HG02981 (cell line): ENCODE measurements at regions not wholly inside any gene's neighbourhood (a gene's known extent, or its start where the extent isn't known, plus 50 kb on each side); places are given as distances from the start of the nearest gene placed in this dataset.
A peak's percentile ranks its signal among the peaks of the same experiment; 100 is the strongest.

Experiments
- ATAC-seq: cut with Tn5 transposase; IDR thresholded peaks from one replicate; pipeline ENCODE4 v1.9.1; 2021; ENCODE audit warnings: mild to moderate bottlenecking, moderate library complexity; ENCODE audit not compliant: unreplicated experiment

DNA sequence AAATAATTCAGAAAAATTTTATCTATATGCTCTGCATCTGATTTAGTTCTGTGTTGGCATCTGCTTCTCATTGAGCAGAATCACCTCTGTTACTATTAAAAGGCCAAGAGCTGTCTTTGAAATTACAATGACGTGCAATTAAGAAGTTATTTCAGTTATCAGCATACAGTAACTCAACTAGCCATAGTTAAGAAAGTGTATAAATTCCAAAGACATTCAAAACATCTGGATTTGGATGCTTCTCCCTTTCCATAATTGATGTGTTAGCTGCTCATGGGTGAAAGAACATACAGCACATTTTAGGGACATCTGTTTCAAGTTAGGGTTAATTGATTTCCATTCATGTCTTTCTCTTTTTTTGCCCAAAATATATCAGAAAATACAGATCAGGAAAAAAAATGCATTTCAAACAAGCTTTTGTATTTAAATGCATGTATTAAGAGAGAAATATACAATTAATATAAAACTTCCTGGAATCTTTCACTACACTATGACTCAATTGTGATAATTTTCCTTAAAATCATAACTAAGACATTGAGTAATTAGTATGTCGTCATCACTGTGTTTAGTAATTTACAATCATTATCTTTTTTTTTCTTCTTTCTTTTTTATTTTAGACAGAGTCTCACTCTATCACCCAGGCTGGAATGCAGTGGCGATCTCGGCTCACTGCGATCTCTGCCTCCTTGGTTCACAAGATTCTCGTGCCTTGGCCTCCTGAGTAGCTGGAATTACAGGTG is 82.7 kb upstream of the MBNL1 start:
- ATAC-seq, result no peak

DNA sequence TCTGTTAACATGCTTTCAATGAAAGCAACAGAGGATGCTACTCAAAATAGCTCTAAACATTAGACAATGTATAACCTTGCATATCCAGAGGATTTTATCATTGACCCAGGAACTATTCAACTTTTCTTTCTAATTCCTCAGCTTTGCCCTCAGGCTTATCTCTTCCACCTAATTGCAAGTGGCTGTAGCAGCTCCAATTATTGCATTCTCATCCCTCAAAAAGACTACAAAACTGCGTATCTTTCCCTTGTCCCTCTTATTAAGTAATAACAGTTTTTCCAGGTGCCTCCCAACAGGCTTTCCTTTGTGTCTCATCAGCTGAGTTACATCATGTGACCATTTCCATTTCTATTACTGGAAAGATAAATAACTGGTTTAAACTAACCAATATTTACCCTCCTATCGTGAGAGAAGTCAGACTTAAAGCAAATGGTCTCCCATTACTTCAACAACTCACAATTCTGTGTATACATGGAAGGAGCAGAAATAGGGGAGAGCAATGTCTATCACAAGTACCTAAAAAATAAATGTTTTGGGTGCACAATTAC is 78.0 kb upstream of the MBNL1 start:
- ATAC-seq, result no peak

GRCh38 chr3:152192050-152192449 is 76.7 kb upstream of the MBNL1 start:
- ATAC-seq, result no peak

- ATAC-seq, result no peak
Observed at GRCh38 chr3:152192936-152193672, 75.6 kb upstream of the MBNL1 start.

DNA sequence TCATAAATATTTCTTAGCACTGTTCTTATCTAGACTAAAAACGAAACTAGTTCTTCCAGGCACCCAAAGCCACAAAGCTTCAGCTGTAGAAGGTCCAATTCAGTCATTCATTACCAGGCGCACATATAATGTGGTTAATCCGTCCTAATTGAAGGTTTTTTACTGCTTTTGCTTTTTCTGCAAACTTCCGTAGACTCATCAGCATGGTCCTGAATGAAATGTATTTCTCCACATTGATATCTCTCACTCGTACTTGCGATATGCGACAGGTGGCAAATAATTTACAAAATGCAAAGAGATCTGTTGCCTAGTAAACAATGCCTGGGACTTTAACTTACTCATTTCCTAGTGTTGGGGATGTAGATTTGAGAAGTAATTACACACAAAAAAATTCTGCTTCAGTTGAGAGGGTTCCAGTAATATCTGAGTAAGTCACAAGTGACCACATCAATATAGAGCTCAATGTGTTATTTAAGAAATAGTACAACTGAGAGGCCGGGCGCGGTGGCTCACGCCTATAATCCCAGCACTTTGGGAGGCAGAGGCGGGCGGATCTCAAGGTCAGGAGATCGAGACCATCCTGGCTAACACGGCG is 75.0 kb upstream of the MBNL1 start:
- ATAC-seq, result peak; percentile 61

GRCh38 chr3:152195206-152195605 is 73.5 kb upstream of the MBNL1 start:
- no peak for ATAC-seq

- ATAC-seq, result peak; percentile 53
Observed at GRCh38 chr3:152196782-152197181, 71.9 kb upstream of the MBNL1 start.

DNA sequence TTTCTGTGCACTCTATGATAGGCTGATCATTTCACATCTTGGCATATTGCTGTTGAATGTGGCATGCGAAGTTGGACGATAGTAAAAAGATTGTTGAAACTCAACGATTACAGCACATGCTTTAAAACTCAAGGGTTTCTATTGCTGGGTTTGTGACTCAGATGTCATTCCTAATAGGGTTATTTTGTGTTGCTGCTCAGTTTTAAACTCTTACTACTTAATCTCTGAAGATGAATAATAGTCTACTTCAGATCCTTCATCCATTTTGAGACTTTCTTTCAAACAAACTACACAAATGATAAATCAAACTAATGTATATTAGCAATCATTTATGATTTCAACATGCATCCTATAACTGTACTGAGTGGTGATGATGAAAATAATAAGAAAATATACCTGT is 71.3 kb upstream of the MBNL1 start:
- no peak for ATAC-seq

DNA sequence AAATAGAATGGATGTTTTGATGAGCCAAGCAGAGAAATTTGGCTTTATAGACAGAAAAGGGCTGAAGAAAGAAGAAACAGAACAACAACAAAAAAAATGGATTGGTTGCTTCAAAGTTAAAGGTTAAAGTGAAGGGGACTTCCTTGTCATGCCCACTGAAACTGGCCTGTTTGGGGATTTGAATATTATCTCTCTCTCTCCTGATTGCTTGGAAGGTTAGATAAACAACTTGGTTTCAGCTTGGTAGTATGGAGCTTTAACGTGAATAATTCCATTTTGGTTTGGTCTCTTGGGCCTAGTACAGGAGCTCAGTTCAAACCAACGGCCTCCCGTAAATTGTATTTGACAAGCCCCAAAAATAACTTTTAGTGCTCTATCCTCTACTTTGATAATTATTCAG is 70.8 kb upstream of the MBNL1 start:
- ATAC-seq, result peak; percentile 18

DNA sequence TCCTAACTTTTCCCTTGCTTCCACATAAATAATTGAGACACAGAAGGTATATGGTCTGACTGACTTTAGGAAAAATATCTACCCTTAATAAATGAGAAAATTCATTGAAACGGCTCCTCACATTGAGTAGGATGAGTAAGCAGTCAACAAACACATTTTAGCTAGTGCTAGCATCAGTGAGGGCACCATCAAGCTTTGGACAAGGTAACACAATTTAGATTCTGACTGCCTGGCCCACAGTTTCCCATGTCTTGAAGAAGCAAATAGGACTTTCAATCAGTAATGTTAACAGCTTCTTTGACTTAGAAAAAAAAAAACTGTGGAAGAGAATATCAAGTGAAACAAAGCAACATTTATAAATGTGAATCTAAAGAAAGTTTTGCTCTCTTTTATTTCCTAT is 70.1 kb upstream of the MBNL1 start:
- ATAC-seq, result no peak

DNA sequence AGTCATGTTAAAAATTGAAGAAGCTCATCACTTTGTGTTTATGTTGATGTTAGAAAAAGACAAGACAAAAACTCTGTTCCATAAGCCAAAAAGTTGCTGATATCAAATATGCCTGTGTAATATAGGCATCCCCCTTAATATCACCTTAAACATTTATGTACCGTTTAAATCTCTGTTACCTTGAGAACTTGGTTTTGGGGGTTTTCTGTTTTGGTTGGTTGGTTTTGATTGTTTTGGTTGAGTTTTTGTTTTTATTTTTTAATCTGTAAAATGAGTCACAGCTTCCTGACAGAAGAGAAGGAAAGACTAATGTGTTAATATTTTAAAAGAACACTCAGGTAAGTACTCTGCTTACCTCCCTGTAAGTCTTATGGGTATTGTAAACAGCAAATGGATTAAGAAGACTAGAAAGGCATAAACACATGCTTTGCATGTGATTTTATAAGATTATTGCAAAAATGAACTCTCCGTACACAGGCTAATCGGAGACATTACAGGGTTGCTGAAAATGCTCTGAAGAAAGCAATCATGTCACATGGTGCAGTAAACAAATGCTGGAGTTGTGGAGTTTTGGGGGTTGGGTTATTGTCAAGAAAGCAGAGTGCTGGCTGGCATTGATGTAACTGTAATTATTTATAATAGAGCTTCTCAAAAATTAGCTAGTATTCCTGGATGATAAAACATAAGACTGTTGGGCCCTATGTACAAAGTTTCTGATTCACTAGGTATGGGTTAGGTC is 69.5 kb upstream of the MBNL1 start:
- ATAC-seq, result no peak

GRCh38 chr3:152200476-152201420 is 68.0 kb upstream of the MBNL1 start:
- no peak for ATAC-seq

- no peak for ATAC-seq
Observed at GRCh38 chr3:152202976-152203626, 65.6 kb upstream of the MBNL1 start.

- no peak for ATAC-seq
Observed at GRCh38 chr3:152203652-152204051, 65.1 kb upstream of the MBNL1 start.

DNA sequence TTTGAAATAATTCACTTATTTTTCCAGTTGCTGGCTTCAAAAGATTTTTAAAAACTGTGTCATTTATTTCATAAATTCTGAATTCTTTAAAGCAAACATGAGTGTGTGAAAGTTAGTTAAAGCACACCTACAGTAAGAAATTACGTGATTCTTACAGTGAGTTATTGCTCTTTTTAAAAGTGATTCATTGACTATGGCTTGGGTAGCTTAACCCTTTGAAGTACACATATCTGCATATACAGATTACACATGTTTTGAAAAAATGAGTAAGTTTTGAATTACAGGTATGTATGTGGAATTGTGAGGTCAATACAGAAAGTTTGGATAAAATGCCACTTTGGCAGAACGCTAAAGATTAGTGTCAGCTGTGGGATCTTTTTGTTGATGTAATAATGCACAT is 64.5 kb upstream of the MBNL1 start:
- no peak for ATAC-seq

DNA sequence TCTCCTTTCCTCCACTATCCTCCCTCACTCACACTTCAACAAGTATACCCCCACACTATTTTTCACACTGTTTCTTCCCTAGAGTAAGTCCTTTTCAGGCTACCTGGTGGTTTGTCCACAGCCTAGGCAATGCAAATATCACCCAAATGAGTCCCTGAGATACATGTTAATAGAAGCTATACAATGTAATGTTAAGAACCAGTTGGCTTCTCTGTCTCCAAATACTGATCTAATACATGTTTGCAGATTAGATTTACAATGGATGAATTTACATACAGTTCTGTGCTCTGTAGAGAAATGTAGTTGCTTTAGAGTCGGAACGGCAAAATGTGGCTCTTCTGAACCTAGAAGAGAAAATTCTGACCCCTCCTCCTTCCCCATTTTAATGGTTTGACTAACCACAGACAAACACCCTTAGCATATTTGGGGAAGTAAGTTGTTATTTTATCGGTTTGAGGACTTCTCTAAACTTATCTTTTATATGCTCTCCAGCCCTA is 63.6 kb upstream of the MBNL1 start:
- peak; percentile 63 for ATAC-seq

GRCh38 chr3:152206243-152206760 is 62.4 kb upstream of the MBNL1 start:
- ATAC-seq, result no peak

- ATAC-seq, result no peak
Observed at GRCh38 chr3:152208439-152208838, 60.3 kb upstream of the MBNL1 start.

GRCh38 chr3:152209060-152209459 is 59.7 kb upstream of the MBNL1 start:
- no peak for ATAC-seq
